HG02798 (cell line): ENCODE measurements at regions not wholly inside any gene's neighbourhood (a gene's known extent, or its start where the extent isn't known, plus 50 kb on each side); places are given as distances from the start of the nearest gene placed in this dataset.

Source experiments
- ATAC-seq: cut with Tn5 transposase; IDR thresholded peaks from one replicate; pipeline ENCODE4 v1.9.1; 2021; ENCODE audit warnings: mild to moderate bottlenecking; ENCODE audit not compliant: unreplicated experiment, poor library complexity

DNA sequence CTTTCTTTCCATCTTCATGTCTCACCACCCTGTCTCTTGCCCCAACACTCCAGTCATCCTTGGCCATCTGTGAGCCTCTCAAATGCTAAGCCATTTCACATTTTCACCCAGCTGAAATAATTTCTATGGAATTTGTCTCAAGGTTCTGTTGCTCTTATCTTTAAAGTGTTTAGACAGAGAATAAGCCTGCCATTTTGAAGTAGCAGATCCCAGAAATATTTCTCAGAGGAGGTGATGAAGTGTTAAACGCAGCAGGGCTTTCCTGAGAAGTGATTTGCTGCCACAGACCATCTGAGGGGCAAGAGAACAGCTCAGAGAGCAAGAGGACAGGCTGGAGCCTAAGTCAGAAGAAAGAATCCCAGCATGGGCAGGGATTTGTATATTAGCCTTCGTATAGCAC lies 71.6 kb upstream of the CLMN start:
- no peak for ATAC-seq

DNA sequence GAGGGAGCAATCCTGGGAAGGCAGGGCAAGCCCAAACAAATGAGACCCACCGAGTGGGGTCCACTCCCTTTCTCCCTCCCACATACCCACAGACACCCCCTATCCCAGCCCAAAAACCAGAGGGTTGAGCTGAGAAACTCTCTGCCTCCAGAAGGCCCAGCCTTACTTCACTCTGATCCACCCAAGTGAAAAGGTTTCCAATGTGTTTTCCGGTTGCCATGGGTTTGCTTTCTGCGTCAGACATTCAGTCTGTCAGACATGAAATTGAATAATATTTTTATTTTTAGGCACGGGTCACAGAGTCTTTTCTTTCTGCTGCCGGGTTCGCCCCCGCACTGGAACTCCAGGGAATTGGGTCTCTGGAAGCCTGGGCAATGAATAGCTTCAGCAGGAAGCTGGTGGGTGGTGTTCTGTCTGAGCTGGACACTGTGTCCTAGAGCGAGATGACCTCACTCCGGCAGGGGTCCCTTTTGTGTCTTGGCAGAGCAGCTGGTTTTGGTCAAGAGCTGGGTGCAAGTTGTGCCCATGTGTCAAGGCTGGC lies 69.8 kb upstream of the CLMN start:
- no peak for ATAC-seq

DNA sequence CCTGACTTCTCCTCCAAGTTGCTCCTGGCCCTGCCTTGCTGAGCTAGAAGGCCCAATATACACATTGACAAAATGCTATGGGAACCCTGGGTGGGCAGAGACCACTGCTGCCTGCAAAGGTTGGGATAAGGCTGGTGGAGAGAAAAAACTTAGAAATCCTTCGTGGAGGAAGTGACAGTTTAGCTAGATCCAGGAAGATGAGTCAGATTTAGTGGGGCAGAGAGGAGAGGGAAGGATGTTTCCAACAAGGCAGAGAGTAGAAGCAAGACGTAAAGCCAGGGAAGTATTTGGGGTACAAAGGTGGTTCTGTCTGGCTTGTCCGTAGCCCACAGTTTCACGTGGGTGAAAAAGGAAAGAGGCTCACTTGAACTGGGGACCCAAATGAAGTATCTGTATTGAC lies 69.0 kb upstream of the CLMN start:
- ATAC-seq = no peak

DNA sequence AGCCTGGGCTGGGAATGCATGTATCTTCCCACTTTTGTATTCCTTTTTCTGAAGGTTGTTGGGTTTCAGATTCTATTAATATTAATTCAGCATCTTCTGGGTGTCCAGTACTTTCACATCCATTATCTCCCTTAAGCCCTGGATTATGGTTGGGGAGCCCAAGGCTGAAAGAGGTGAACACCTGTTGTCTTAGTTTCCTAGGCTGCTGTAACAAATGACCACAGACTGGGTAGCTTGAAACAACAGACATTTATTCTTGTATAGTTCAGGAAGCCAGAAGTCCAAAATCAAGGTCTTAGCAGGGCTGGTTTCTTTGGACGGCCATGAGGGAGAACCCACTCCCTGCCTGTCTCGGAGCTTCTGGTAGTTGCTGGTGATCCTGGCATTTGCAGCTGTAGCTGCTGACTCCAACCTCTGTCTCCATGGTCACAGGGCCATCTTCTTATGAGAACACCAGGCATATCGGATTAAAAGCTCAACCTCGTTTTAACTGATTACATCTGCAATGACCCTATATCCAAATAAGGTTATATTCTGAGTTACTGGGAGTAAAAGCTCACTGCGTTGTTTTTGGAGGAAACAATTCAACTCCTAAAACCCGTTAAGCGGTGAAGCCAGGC lies 68.2 kb upstream of the CLMN start:
- ATAC-seq = no peak

DNA sequence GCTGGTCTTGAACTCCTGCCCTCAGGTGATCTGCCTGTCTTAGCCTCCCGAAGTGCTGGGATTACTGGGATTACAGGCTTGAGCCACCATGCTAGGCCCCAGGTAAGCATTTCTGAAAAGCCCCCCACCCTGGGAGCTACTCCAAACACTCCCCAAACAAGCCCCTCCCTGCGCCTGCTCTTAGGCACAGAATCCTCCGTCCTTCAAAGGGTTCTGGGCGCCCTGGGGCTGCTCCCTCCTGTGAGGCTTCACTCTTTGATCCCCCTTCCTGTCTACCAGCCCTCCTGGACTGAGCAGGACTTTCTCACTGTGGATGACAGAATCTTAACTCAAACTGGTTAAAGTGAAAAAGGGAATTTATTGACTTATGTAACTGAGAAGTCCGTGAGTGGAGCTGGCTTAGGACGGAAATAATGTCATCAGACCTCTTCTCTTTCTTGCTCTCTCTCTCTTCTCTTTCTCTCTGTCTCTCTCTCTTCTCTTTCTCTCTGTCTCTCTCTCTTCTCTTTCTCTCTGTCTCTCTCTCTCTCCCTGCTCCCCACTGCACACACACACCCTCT lies 66.9 kb upstream of the CLMN start:
- no peak for ATAC-seq

DNA sequence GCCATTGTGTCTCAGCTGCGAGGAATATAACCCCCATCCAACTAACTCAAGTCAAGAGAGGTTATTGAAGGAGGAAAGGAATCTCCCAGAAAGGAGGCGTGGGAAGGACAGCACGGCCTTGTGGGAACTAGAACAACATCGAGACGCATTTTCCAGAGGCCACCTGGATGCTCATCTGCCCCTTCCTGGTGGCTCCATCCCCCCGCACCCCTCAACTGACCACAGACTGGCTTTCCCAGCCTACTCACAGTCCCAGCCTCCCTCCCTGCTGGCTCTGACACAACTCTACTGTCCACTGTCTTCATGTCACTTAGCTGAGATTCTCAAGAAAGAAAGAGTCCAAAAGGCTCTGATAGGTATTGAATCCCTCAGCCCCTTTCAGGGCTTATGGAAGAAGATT lies 66.0 kb upstream of the CLMN start:
- ATAC-seq = no peak

DNA sequence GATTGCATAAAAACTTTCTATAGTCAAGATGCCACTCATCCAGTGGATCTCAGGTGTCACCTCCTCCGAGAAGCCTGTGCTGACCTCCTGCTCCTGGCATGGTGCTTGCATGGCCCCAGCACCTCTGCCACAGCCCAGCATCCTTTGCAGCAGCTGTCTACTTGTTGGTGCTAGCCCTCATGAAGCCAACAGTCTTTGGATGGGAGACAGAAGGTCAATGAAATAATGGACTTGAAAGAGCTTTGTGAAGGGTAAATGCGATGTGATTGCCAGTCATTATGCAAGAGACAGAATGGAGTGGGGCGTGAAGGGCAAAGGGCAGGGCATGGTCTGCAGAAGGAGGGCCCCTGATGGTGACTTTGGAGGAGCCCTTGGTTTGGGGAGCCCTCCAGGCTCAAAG lies 63.0 kb upstream of the CLMN start:
- no peak for ATAC-seq

- ATAC-seq = no peak
Observed at GRCh38 chr14:95381726-95382125, 62.0 kb upstream of the CLMN start.

DNA sequence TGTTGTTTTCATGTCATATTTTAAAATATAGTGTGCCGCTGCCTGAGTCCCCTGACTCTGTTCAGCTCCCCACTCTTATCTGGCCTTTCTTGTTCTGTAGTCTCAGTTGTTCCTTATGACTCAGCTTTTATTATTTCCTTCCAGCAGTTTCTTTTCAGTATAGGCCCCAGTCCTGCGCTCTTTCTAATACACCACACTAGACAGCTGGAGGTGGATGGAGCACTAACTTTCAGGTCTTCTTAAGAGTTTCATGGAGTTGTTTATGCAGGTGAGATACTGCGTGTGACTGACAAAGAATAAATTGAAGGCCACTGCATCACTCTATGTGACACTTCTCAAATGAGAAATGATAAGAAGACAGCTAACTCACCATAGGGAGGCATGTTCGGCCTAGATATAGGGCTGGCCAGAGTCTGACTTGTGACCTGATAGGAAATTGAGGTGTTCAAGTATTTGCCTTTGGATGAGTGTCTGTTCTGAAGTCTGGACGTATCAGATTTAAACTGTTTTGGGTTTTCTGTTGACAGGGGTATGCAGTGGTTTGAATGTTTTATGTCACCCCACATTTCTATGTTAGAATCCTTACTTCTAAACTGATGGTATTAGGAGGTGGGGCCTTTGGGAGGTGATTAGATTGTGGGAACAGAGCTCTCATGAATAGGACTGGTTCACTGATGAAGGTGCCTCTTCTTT lies 60.8 kb upstream of the CLMN start:
- no peak for ATAC-seq

GRCh38 chr14:95379634-95380033 lies 59.9 kb upstream of the CLMN start:
- ATAC-seq = no peak

DNA sequence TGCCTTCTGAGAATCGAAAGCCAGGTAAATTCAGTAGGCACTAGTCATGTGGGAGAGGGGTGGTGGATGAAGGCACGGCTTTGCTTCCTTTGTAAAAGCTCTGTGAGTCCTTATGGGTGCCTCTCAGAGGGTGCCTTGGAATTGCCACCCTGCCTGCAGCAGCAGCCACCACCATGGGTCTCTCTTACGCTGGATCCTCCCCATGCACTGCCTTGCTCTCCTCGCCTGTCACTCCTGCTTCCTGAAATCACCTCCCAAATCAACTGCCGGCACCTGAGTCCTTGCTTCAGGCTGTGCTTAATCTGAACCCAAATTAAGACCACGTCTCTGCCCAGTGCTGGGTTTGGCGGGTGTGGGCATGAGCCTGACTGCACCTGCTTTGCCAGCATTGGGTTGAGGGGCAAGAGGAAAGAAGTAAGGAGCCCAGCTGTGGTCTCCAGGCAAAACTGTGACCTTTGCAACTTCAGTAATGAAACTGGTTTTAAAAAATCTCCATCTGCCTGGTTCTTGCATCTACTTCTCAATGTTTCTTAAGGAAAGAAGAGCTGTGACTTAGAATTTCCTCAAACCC lies 55.9 kb upstream of the CLMN start:
- no peak for ATAC-seq

- no peak for ATAC-seq
Observed at GRCh38 chr14:95374239-95374997, 54.7 kb upstream of the CLMN start.

GRCh38 chr14:95370076-95370475 lies 50.4 kb upstream of the CLMN start:
- no peak for ATAC-seq
